Trophoblast cell (in vitro differentiated cells and primary cell): ENCODE measurements at regions not wholly inside any gene's neighbourhood (a gene's known extent, or its start where the extent isn't known, plus 50 kb on each side); places are given as distances from the start of the nearest gene placed in this dataset.
"Not testable (repeated sequence)": the region's sequence is repeated elsewhere in the genome, so short reads cannot be mapped to it uniquely, and the experiment has no call there.

Experiments used
- DNase-seq, 2 donors: peaks; one replicate each; pipeline ENCODE4 v3.0.0-alpha.2; 2016
- H2AFZ ChIP-seq: 2 replicates; pipeline ENCODE4 v1.6.1; 2013; ENCODE audit warnings: low read length, moderate library complexity, mild to moderate bottlenecking; ENCODE audit not compliant: insufficient read depth, poor library complexity
- H2AK5ac ChIP-seq: 2 replicates; pipeline ENCODE4 v1.6.1; 2013; ENCODE audit warnings: mild to moderate bottlenecking, low read length
- H2BK120ac ChIP-seq: 2 replicates; pipeline ENCODE4 v1.6.1; 2013; ENCODE audit warnings: low read length, mild to moderate bottlenecking, moderate library complexity; ENCODE audit not compliant: insufficient read depth, poor library complexity
- H2BK12ac ChIP-seq: 2 replicates; pipeline ENCODE4 v1.6.1; 2013; ENCODE audit warnings: mild to moderate bottlenecking, low read length, moderate library complexity
- H2BK5ac ChIP-seq: 2 replicates; pipeline ENCODE4 v1.6.1; 2013; ENCODE audit warnings: low read length, low read depth, moderate library complexity, mild to moderate bottlenecking; ENCODE audit not compliant: poor library complexity
- H3K14ac ChIP-seq: 2 replicates; pipeline ENCODE4 v1.6.1; 2013; ENCODE audit warnings: mild to moderate bottlenecking, low read length
- H3K18ac ChIP-seq: 2 replicates; pipeline ENCODE4 v1.6.1; 2013; ENCODE audit warnings: mild to moderate bottlenecking, low read length
- H3K23ac ChIP-seq: 2 replicates; pipeline ENCODE4 v1.6.1; 2013; ENCODE audit warnings: low read length
- H3K27ac ChIP-seq: 2 replicates; pipeline ENCODE4 v1.5.1; 2013; ENCODE audit warnings: low read depth, mild to moderate bottlenecking, inconsistent platforms, low read length, moderate library complexity
- H3K27me3 ChIP-seq: 2 replicates; pipeline ENCODE4 v1.6.1; 2013; ENCODE audit warnings: inconsistent platforms, mild to moderate bottlenecking, low read length, moderate library complexity; ENCODE audit not compliant: insufficient read depth
- H3K36me3 ChIP-seq, 2 experiments: 1 replicate in 1 of 2; 2 replicates in 1 of 2; pipeline ENCODE4 v1.6.1; 2013; ENCODE audit warnings: low read length in 2 of 2, mild to moderate bottlenecking in 2 of 2, moderate library complexity in 1 of 2; ENCODE audit not compliant: insufficient read depth in 2 of 2, control insufficient read depth in 1 of 2
- H3K4ac ChIP-seq: 2 replicates; pipeline ENCODE4 v1.6.1; 2013; ENCODE audit warnings: low read depth, mild to moderate bottlenecking, low read length, moderate library complexity
- H3K4me1 ChIP-seq, 2 experiments: 1 replicate in 1 of 2; 2 replicates in 1 of 2; pipeline ENCODE4 v1.6.1; 2013; ENCODE audit warnings: low read length in 2 of 2, mild to moderate bottlenecking in 2 of 2, moderate library complexity in 1 of 2; ENCODE audit not compliant: insufficient read depth in 2 of 2, control insufficient read depth in 1 of 2
- H3K4me2 ChIP-seq: 2 replicates; pipeline ENCODE4 v1.6.1; 2013; ENCODE audit warnings: inconsistent platforms, mild to moderate bottlenecking, low read length, moderate library complexity
- H3K4me3 ChIP-seq: 2 replicates; pipeline ENCODE4 v1.5.1; 2013; ENCODE audit warnings: mild to moderate bottlenecking, low read depth, low read length, inconsistent platforms
- H3K79me1 ChIP-seq: one replicate; pipeline ENCODE4 v1.6.1; 2013; ENCODE audit warnings: low read length
- H3K79me2 ChIP-seq: 2 replicates; pipeline ENCODE4 v1.6.1; 2013; ENCODE audit warnings: low read length, mild to moderate bottlenecking; ENCODE audit not compliant: control insufficient read depth, insufficient read depth, poor library complexity
- H3K9ac ChIP-seq: 2 replicates; pipeline ENCODE4 v1.6.1; 2013; ENCODE audit warnings: mild to moderate bottlenecking, low read length
- H3K9me3 ChIP-seq: 2 replicates; pipeline ENCODE4 v1.6.1; 2013; ENCODE audit warnings: low read depth, mild to moderate bottlenecking, control low read depth, inconsistent platforms, low read length; ENCODE audit not compliant: insufficient read depth
- H4K12ac ChIP-seq: 2 replicates; pipeline ENCODE4 v1.6.1; 2013; ENCODE audit warnings: low read depth, mild to moderate bottlenecking, low read length, moderate library complexity
- H4K8ac ChIP-seq: 2 replicates; pipeline ENCODE4 v1.6.1; 2013; ENCODE audit warnings: low read depth, mild to moderate bottlenecking, low read length, moderate library complexity
- H4K91ac ChIP-seq: one replicate; pipeline ENCODE4 v1.6.1; 2013; ENCODE audit warnings: low read depth, mild to moderate bottlenecking, low read length, moderate library complexity
- WGBS: extraction: QIAGEN DNeasy Blood & Tissue Kit; methylation state at CpG from one replicate; pipeline ENCODE4 v1.1.7; 2013; ENCODE audit warnings: missing lambda C conversion rate; ENCODE audit not compliant: insufficient read length, insufficient coverage; ENCODE audit errors: extremely low coverage; 5-methylcytosine and 5-hydroxymethylcytosine counted together

GRCh38 chr10:90112681-90113080, 411.3 kb downstream of the KIF20B start:
- Histone ChIP-seq H3K36me3 (no peaks in the 10 kb centered on the region), H3K4ac (no peak overlapping the region), H2BK120ac (no peak overlapping the region), H3K4me3 (no peak overlapping the region), H3K14ac (no peak overlapping the region), H3K9ac (no peak overlapping the region), H3K18ac (no peak overlapping the region), H3K27me3 (no peaks in the 10 kb centered on the region), H2AK5ac (no peak overlapping the region), H4K12ac (no peak overlapping the region), H2BK12ac (no peak overlapping the region), H3K79me2 (no peaks in the 10 kb centered on the region), H3K27ac (no peak overlapping the region), H3K23ac (no peak overlapping the region), H3K4me2 (no peak overlapping the region), H3K9me3 (no peaks in the 10 kb centered on the region), H3K79me1 (no peaks in the 10 kb centered on the region), H4K8ac (no peak overlapping the region), H3K4me1 (no peaks in the 10 kb centered on the region), H2BK5ac (no peak overlapping the region), H2AFZ (no peak overlapping the region), H4K91ac (no peak overlapping the region)
- no CpG with 5 or more reads among the region's 1 CpG for WGBS
- no peak for DNase-seq

- H3K14ac ChIP-seq, H4K91ac ChIP-seq, H3K36me3 ChIP-seq, H3K27ac ChIP-seq, H2AFZ ChIP-seq, H3K9me3 ChIP-seq, H3K79me1 ChIP-seq, H3K79me2 ChIP-seq, H2BK5ac ChIP-seq, H3K9ac ChIP-seq, H3K27me3 ChIP-seq, H2BK12ac ChIP-seq, H4K8ac ChIP-seq, H2BK120ac ChIP-seq, H3K23ac ChIP-seq, H2AK5ac ChIP-seq, H3K4me3 ChIP-seq, H3K4ac ChIP-seq, H4K12ac ChIP-seq, H3K4me1 ChIP-seq, H3K4me2 ChIP-seq, H3K18ac ChIP-seq, DNase-seq: not testable (repeated sequence)
- WGBS, result no CpG with 5 or more reads among the region's 6 CpGs
Measured at GRCh38 chr10:90118567-90118966, 417.2 kb downstream of the KIF20B start.

- not testable (repeated sequence) for H3K9me3 ChIP-seq, H3K79me1 ChIP-seq, H4K12ac ChIP-seq, H3K79me2 ChIP-seq, H2AK5ac ChIP-seq, H2AFZ ChIP-seq, H2BK120ac ChIP-seq, H3K4me3 ChIP-seq, H2BK12ac ChIP-seq, H4K8ac ChIP-seq, H3K4ac ChIP-seq, H3K27me3 ChIP-seq, H3K4me2 ChIP-seq, H2BK5ac ChIP-seq, H3K36me3 ChIP-seq, H4K91ac ChIP-seq, H3K4me1 ChIP-seq, H3K18ac ChIP-seq, DNase-seq, H3K27ac ChIP-seq, H3K14ac ChIP-seq, H3K23ac ChIP-seq, H3K9ac ChIP-seq
- WGBS, result no CpG with 5 or more reads among the region's 21 CpGs
Measured at GRCh38 chr10:90119631-90120280, 418.4 kb downstream of the KIF20B start.

- Histone ChIP-seq H3K27me3 (no peaks in the 10 kb centered on the region), H3K4me1 (no peaks in the 10 kb centered on the region), H3K18ac (no peak overlapping the region), H3K79me1 (no peaks in the 10 kb centered on the region), H3K79me2 (no peaks in the 10 kb centered on the region), H4K91ac (no peak overlapping the region), H2BK12ac (no peak overlapping the region), H3K23ac (no peak overlapping the region), H3K14ac (no peak overlapping the region), H2BK5ac (no peak overlapping the region), H3K4me2 (no peak overlapping the region), H2AK5ac (no peak overlapping the region), H4K12ac (no peak overlapping the region), H2BK120ac (no peak overlapping the region), H3K4ac (no peak overlapping the region), H4K8ac (no peak overlapping the region), H3K27ac (no peak overlapping the region), H3K9ac (no peak overlapping the region), H3K36me3 (no peaks in the 10 kb centered on the region), H3K4me3 (no peak overlapping the region), H3K9me3 (no peaks in the 10 kb centered on the region), H2AFZ (no peak overlapping the region)
- WGBS, result no CpG with 5 or more reads among the region's 7 CpGs
- no peak for DNase-seq
Measured at GRCh38 chr10:90125456-90126255, 424.3 kb downstream of the KIF20B start.
